HT-29 (cell line): ENCODE measurements at regions not wholly inside any gene's neighbourhood (a gene's known extent, or its start where the extent isn't known, plus 50 kb on each side); places are given as distances from the start of the nearest gene placed in this dataset.
"Not testable (repeated sequence)": the region's sequence is repeated elsewhere in the genome, so short reads cannot be mapped to it uniquely, and the experiment has no call there.

Experiments
- DNase-seq: peaks from one replicate; pipeline ENCODE4 v3.0.0-alpha.2; 2015; ENCODE audit warnings: low spot score

DNA sequence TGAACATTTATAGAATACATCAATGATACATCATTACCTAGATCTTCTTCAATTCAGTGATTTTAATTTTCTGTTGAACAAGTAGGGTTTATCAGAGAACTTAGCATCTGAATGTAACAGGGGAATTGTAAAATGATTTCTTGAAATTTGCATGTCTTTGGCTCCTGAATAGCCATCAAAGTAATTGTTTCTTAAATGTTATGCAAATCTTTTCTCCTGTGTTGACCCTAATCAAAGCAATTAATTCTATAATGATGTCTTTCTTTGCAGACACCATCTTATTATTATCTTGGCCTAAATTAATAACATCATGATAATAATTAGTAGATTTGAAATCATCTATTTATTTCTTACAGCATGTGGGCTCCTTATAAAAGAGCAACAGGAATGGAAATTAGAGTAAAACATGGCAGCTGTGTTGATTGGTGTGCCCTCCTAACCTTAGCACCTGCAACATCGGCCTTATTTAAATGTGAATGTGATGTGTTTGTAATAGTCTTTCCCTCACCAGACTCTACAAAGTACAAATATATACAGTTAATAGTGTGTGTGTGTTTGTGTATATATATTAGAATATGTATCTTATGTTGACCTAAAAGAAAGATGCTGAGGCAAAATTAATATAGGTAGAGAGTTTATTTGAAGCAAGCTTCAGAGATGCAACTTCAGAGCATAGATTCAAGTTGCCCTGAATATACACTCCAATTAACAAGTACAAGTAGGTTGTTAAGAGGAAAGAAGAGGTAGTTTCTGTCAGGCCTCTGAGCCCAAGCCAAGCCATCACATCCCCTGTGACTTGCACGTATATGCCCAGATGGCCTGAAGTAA, 328.0 kb upstream of the TECRL start:
- no peak for DNase-seq

GRCh38 chr4:64729561-64729960, 320.3 kb upstream of the TECRL start:
- DNase-seq, result peak; percentile 51

GRCh38 chr4:64727960-64728359, 318.7 kb upstream of the TECRL start:
- DNase-seq, result no peak

- not testable (repeated sequence) for DNase-seq
These were observed 318.1 kb upstream of the TECRL start for GRCh38 chr4:64727391-64727790.

- no peak for DNase-seq
These were observed 315.4 kb upstream of the TECRL start for GRCh38 chr4:64724689-64725088.

GRCh38 chr4:64721106-64721505, 311.9 kb upstream of the TECRL start:
- no peak for DNase-seq

- DNase-seq, result peak; percentile 30
These were observed 308.8 kb upstream of the TECRL start for GRCh38 chr4:64718091-64718490.

GRCh38 chr4:64715741-64716140, 306.5 kb upstream of the TECRL start:
- DNase-seq, result no peak

- peak; percentile 42 for DNase-seq
These were observed 304.1 kb upstream of the TECRL start for GRCh38 chr4:64713256-64713840.

- DNase-seq, result no peak
These were observed 303.3 kb upstream of the TECRL start for GRCh38 chr4:64712590-64712989.

- DNase-seq, result no peak
These were observed 296.7 kb upstream of the TECRL start for GRCh38 chr4:64705989-64706388.

DNA sequence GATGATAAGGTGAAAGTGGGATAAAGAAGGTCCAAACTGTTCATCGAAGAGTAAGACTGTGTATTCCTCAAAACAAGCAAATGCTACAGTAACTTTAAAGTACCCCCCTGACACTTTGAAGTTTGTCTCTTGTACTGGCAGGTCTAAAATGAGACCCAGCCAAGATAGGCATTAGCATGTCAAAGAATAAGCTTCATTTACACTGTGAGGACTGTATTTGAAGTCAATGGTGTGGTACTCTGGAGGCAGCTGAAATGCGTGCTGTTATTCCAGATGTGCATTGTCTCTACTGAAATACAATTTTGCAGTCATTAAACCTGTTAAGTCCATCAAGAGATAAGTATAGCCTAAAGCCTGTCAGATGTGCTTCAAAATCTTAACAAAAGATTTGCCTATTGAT, 288.9 kb upstream of the TECRL start:
- no peak for DNase-seq

GRCh38 chr4:64682946-64683345, 273.7 kb upstream of the TECRL start:
- no peak for DNase-seq

DNA sequence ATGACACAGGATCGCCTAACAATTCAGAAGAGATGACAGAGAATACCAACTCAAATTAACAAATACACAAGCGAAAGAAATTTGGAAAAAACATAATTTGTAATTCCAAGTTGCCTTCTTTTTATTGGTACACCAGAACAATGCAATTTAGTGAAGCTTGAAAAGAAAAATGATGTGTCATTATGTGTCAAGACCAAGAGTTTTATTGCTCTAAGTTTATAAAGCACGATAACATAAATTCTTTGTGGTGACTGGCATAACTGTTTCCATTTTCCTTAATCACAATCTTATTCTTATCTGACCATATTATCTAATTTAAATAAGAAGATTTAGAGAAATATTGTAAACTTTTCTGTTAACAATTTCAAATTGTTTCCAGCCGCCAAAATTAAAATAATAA, 273.2 kb upstream of the TECRL start:
- no peak for DNase-seq

DNA sequence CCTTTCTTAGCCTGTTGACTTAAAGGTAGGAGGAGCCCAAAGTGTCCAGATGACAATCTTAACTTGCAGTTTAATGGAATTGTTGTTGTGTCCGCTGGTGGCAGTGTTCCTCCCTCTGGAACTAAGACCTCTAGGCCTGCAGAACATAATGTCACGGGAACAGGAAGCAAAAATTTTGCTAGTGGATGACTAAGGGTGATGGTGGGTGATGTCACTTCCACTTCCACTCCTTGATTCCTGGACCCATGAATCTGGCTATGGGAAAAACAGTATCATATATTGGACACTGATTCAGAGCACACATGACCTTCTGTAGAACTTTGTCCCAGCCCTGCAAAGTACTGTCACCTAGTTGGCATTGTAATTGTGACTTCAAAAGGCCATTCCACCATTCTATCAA, 263.9 kb upstream of the TECRL start:
- not testable (repeated sequence) for DNase-seq

GRCh38 chr4:64670647-64671046, 261.4 kb upstream of the TECRL start:
- DNase-seq, result no peak

DNA sequence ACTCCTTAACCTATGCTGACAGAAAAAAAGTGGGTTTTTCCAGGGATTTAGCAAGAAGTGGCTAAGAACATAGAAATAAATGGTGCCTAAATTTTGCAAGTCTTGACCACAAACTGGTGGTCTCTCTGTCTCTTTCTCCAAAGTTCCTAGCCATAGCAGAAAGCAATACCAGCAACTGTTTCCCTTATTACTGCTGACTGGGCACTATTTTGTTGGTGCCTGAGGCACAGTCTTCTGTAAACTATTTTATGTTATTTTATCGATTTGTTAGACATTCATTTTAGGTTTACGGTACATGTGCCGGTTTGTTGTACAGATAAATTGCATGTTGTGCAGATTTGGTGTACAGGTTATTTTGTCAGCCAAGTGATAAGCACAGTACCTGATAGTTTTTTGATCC, 234.6 kb upstream of the TECRL start:
- no peak for DNase-seq

- no peak for DNase-seq
These were observed 233.7 kb upstream of the TECRL start for GRCh38 chr4:64642936-64643335.

DNA sequence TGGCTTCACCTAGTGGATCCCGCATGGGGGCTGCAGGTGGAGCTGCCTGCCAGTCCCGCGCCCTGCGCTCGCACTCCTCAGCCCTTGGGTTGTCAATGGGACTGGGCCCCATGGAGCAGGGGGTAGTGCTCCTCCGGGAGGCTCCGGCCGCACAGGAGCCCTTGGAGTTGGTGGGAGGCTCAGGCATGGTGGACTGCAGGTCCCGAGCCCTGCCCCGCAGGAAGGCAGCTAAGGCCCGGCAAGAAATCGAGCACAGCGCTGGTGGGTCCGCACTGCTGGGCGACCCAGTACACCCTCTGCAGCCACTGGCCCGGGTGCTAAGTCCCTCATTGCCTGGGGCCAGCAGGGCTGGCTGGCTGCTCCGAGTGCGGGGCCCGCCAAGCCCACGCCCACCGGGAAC, 231.2 kb upstream of the TECRL start:
- DNase-seq, result not testable (repeated sequence)

DNA sequence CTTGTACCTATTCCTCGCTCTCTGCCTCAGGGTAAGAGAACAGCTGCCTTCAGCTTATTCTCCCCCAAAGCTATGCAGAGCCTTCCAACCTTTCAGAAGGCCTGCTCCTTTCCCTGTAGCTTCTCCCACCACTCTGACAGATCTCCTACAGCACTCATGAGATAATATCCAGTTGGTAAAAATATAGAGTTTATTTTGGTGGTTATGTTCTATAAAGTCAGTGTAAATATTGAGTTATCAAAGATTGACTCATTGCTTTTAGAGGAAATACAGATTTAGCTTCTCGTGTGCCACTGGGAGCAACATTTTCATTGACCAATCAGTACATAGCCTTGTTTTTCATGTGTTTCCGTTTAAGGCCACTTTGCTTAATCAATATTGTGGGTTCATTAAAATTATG, 216.2 kb upstream of the TECRL start:
- no peak for DNase-seq

DNA sequence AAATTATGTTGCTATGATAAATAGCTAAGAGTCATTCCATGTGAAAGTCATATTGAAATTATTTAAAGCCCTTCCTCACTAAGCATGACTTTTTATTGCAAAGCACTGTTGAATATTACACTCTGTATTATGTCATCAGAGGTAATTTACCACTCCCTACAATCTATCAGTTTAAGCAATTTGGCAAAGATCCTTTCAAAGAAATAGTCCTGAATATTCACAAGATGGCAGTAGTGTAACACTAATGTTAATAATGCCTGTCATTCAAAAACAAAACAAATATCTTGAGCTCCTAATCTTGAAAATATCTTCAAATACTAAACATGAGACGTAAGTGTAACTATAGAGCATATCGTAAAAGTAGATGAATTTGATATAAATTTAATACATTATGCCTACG, 208.6 kb upstream of the TECRL start:
- peak; percentile 34 for DNase-seq

DNA sequence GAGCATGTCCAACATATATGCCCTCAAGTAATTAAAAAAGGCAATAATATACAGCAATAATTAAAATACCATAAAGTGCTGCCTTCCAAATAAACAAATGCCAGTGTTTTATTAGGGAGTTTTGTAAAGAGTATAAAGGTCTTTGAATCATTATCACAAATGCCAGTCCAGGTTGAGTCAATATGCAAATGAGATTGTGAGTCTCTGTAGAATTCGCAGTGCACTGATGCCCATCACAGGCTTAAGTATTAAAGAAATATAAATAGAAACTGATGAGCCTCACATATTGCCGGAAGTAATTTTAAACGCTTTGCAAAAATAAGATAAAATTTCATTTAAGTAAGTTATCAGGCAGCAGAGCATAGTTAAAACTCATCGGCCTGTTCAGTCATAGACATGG, 205.0 kb upstream of the TECRL start:
- no peak for DNase-seq

- DNase-seq, result no peak
These were observed 203.8 kb upstream of the TECRL start for GRCh38 chr4:64613046-64613445.
